HG02610 (cell line): ENCODE measurements at regions not wholly inside any gene's neighbourhood (a gene's known extent, or its start where the extent isn't known, plus 50 kb on each side); places are given as distances from the start of the nearest gene placed in this dataset.

Source experiments
- ATAC-seq: cut with Tn5 transposase; IDR thresholded peaks from one replicate; pipeline ENCODE4 v1.9.1; 2021; ENCODE audit warnings: mild to moderate bottlenecking, moderate library complexity; ENCODE audit not compliant: unreplicated experiment

DNA sequence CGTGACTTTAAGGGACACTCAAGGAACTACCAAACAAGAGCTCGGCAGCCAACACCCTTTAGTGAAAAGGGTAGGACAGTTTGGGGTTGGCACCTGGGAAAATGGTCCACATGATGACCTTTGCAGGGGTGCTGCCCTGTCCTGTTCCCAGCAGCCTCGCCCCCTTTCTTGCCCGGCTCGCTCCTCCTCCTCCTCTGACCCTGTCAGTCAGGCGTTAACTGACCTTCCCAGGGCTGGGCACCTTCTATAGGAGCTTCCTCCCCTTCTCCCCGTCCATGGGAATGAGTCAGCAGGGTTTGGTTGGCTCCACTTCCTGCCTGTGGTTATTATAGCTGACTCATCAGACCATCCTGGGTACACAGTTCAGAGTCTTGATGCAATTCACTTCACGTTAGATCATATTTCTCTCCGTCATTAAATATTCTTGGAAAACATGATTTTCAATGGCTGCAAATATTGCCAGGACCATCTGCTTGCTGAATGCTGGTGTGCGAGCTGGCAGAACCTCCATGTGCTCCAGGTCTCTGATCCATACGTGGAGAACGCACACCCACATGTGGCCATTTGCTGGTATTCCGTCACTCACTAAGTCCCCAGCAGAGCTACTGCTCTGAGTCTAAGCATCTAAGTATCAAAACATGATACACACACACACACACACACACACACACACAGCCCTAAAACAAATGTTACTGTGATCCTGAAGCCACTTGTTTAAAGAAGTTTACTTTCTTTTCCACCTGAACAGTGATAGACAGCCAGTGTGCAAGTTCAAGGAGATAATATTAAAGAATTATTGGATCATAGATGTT is 185.0 kb downstream of the ANAPC1 start:
- no peak for ATAC-seq

DNA sequence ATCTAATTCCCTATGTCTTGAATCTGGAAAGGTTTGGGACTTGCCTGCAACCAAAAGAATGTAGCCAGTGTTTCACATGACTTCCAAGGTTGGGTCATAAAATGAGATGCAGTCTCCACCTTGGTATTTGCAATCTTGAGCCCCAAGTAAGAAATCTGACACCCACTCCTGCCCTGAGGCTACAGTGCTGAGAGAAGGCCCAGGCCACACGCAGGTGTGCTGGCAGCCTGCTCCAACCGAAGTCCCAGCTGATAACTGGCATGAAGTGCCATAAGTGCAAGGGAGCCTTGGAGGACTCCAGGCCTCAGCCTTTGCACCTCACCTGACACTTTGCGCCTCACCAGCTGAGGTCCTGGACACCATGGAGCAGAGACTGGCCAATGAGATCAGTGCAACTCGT is 182.7 kb downstream of the ANAPC1 start:
- no peak for ATAC-seq

DNA sequence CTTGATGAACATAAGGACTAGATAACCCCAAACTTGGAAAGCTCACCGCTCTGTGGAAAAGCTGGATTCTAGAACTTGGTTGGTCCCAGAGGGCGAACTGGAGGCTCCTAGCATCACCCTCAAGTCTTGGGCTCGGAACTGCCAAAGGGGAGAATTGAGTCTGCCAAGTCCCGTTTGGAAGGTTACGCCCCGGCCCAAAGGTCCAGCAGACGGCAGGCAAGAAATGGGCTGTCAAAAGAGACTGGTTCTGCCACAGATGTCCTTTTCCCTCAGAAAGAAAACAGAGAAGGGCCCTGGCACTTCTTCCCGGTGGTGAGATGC is 182.2 kb downstream of the ANAPC1 start:
- no peak for ATAC-seq

DNA sequence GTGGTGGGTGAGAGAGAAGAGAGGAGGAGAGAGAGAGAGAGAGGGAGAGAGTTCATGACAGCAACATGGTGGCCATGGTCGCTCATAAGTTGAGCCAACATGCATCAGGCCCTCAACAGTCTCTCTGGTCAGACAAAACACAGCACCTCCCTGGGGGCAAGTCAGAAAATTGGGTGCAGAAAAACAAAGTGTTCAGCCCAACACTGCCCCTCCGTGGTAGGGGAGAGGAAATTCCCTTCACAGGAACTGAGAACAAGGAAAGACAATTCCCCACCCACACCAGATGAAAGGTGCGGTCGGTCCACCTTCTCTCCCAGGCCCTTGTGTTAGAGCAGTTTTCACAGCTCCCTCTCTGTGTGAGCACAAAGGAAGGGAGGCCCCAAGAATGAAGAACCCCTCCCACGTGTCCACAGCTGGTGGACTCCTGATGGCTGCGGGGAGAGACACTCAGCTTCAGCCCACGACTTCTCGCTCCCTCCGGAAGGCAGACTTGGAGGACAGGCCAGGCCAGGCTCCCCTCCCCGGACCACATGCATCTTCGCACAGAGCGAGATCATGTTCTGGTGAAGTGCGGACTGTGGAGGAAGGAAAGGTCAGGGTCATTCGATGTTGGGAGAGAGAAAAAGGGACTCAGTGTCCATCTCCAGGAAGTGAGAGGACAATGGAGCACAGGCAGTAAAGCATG is 181.7 kb downstream of the ANAPC1 start:
- ATAC-seq = no peak

DNA sequence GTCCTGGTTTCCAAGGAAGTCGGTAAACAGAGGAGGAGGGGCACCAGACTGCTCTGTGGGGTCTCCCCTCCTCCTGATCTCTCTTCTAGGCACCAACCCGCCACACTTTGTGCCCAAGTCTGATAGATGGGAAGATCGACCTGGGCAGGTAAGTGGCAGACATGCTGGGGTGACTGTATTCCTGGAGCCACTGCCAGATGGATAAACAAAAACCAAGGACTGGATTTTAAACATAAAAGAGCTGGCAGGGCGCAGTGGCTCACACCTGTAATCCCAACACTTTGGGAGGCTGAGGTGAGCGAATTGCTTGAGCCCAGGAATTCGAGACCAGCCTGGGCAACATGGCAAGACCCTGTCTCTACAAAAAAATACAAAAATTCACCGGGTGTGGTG is 181.2 kb downstream of the ANAPC1 start:
- ATAC-seq = no peak

DNA sequence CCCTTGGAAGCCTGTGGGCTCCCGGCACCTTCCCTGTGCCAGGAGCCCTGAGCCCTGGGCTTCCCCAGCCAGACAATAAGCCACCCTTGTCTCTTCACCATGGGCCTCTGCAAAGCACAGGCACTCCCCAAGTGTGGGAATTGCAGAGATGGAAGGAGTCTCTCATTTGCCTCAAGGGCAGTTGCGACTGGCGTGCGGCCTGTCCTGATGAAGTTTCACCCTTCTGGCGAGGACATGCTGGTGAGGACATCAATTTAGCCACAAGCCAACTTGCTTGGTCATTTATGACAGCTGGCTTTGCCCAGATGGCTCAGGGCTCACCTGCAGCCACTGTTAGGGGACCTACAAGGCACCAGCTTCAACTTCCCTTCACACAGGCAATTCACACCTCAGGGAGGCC is 180.2 kb downstream of the ANAPC1 start:
- no peak for ATAC-seq

DNA sequence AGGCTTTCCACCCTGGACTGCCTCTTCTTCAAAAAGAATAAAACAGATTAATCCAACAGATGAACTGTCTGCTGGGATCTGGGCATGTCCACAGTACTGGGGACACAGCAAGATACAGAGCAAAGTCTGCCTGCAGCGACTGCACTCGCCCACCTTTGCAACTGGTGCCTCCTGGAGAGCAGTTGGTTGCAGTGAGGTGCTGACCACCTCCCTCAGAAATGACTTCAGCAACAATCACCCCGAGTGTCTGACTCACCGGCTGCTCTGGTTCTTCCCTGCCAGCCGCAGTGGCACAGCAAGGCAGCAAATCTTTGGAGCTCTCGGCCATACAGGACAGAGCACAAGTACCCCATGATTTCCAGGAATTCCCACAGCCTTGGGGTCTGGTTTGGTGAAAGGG is 179.7 kb downstream of the ANAPC1 start:
- ATAC-seq = no peak

DNA sequence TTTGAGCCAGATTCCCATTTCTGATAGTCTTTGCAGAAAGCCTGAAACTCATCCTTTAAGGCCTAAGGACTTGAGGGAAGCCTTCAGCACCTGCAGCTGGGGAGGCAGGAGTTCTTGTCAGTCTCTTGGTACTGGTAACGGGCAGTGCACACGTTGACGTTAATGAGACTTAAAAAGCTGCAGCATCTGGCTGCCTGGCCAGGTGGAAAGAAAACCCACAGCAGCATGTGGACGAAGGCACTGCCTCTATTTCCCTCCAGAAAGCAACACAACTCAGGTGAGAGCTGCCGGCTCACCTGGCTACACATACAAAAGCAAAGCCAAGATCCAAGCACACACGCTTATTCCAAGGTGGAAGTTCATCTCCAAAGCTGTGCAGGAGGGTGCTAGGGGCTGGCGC is 178.8 kb downstream of the ANAPC1 start:
- no peak for ATAC-seq

DNA sequence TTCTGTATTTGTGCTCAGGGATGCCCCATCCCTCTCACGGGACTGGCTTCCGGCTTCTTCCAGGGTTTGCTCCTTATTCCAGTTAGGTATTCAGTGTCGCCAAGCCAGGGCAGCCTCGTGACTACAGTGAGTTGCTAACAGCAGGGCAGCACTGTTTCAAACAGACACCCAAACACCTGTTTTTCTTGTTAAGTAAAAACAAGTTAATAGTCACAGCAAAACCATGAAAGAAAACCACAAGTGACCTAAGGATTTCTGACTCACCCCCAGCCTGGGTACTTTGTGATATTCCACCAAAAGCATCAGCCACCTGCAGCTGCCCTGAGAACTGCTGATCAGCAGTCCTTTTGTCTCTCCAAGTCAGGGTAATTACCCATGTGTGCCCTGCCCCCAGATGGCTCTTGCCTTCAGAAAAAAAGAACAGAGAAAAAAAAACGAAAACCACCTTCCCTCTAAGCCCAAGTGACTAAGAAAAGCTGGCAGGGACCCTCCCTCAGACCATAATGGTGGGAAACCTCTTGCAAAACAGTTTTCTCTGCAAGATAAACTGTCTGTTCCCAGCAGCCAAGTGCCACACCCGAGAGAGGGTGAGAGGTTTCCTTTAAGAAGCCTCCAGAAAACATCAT is 178.2 kb downstream of the ANAPC1 start:
- peak; percentile 89 for ATAC-seq

DNA sequence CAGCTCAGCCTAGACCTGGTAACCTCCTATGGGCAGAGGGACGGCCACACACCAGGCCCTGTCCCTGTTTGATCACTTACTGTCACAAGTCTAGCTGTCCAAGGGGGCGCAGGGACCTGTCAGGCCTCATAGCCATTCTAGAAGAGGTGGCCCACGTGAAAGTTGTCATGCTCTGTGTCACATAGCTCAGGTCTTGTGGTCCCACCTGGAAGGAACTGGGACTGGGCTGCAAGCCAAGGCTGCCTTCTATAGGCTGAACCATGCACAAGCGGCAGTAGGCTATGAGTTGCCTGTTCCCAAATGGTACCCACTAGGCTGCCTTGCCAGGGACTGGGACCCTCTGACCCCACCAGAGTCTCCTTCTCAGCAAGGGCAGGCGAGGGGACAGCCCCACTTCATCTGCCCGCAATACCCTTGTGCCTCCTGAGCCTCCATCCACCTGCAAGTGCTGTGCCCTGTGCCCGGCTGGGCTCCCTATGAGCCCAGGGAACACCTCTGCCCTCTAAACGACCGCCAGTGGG is 177.5 kb downstream of the ANAPC1 start:
- ATAC-seq = no peak

DNA sequence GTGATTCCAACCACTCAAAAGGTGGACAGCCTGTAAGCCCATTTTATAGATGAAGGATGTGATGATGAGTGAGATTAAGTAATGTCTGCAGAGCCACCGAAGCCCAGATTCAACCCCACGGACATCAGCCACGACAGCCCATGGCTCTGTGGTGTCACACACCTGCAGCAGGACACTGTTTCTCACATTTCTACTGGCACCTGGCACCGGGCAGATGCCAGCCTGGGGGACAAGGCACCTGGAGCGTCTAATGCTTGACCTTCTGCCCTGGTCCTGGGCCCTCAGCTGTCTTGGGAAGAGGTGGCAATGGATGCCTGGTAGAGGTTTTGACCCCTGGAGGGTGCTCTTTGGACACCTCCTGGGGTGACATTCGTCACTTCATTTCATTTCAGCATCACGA is 176.3 kb downstream of the ANAPC1 start:
- no peak for ATAC-seq

DNA sequence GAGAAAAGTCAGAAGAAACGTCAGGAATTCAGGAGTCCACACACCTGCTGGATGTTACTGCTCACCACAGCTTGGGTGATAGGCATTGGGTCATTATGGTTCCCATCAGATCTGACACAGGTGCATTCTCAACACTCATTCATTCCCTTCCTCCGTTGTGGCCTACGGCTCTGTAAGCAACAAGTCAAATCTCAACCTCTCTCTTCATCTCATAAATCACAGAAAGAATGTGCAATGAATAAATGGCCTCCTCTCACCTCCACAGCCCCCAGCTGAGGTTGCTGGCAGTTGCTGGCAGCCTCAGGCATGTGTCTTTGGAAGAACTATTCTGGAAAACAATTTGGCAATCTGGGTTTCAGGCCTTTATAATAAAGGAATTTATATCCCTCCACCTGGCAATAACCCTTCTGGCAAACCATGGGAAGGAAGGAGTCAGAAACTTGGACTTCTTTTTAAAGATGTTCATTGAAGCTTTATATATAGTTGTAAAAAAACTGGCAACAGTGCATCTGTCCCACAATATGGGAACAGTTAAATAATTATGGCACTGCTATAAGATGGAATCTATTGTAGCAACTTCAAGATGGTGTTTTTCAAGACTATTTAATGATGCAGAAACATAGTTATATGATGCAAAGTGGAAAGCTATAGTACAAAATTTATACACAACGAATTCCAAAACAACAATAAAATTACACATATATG is 175.4 kb downstream of the ANAPC1 start:
- ATAC-seq = no peak

DNA sequence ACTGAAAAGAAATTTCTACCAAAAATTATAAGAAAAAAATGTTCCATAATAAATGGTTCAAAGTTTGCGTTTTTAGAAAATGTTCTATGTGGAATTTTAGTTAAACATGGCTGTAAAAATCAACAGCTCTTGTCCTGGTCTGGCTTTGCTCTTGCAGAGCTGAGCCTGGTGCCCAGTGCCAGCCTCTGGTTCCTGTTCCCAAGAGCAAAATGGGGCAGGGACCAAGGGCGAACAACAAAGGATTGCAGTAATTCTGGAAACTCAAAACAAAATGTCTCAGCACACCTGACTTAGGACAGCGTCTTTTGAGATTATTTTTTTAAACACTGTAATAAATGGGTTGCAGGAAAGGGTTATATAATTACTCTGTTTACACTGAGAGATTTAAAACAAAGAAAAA is 174.7 kb downstream of the ANAPC1 start:
- ATAC-seq = no peak

DNA sequence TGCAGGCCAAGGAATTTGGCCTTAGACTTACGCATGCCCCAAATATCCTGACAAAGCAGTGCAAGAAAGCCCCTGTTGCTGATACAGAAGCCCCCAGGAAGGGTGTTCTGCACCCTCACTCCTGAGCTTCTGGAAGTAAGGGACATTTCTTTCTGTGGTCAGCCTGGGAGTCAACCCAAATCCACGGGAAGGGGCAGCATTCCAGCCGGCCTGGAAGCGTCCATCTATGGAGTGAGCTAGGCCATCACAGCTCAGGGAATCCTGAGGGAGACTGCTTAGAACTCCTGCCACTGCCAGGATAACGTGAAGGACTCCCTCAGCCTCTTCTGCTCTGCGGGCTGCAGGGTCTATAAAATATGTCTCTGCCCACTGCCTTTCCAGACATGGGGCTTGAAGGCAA is 173.9 kb downstream of the ANAPC1 start:
- no peak for ATAC-seq

DNA sequence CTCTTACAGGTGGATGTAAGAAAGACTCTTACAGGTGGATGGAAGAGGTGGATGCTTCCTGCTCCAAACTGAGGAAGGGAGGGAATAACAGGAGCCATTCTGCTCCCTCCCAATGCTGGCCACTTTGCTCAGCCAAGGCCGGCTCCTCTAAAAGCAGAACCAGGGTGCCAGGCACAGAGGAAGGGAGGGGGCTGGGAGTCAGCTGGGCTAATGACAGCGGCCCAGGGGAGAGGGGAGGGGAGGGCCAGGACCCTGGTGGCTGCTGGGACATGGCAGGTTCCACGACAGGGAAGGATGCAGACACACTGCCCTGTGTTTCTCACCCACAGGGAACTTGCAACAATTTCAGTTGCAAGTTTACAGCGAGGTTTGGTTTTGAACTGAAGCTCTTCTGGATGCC is 173.4 kb downstream of the ANAPC1 start:
- ATAC-seq = no peak

DNA sequence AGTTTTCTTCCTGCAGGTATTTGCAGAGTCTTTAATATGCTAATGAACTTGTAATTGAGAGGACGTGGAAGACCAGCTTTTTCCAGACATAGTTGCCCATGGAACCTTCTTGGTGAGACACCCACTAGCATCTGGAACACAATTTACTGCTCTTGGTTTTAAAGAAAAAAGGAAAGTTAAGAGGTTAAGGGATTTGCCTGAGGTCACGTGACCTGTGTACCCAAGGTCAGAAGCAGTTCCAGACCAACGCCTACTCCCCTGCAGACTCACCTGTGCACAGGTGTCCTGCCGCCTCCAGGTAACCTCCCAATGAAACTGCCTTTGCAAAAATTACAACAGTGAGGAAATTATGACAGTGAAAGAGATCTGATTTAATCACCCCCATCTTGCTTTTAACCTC is 172.7 kb downstream of the ANAPC1 start:
- no peak for ATAC-seq

DNA sequence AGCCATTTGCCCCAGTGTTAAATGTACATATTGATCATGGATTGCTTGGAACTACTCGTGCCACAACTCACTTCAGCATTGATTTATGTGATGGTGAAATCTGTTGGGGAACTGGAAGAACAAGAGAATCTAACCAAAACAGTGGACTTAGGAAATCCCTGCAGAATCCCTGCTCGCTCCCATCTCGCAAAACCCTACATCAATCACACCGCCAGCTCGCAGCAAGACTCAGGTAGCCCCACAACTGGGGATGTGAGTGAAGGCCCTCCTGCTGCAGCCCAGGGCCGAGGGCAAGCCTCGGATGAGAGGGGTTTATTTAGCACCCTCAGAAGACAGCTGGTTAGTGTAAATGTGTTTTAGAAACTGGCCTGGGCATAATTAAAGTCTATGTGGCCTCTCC is 171.6 kb downstream of the ANAPC1 start:
- no peak for ATAC-seq

DNA sequence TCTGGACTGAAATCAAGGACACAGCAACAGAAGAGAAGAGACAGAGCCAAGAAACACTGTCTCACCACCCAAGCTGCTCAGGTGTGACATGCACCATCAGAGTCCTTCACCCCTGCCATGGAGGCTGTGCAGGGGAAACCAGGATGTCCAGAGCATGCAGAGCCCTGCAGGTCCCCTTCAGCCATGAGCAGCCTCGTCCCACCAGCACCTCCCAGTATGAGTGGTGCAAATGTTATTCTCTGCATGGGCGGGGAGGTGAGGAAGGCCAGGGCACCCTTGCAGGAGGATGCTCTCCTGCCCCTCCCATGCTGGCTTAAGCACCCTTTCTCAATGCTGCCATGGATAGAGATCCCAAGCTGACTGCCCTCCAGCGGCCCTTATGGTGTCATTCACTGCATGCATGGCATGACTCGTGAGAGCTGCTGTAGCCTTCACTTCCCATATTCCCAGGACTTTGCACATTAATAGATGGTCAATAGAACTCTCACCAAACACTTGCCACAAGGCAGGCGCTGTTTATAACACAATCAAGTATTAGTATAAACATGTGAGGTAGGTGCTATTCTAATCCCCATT is 171.0 kb downstream of the ANAPC1 start:
- ATAC-seq = no peak

DNA sequence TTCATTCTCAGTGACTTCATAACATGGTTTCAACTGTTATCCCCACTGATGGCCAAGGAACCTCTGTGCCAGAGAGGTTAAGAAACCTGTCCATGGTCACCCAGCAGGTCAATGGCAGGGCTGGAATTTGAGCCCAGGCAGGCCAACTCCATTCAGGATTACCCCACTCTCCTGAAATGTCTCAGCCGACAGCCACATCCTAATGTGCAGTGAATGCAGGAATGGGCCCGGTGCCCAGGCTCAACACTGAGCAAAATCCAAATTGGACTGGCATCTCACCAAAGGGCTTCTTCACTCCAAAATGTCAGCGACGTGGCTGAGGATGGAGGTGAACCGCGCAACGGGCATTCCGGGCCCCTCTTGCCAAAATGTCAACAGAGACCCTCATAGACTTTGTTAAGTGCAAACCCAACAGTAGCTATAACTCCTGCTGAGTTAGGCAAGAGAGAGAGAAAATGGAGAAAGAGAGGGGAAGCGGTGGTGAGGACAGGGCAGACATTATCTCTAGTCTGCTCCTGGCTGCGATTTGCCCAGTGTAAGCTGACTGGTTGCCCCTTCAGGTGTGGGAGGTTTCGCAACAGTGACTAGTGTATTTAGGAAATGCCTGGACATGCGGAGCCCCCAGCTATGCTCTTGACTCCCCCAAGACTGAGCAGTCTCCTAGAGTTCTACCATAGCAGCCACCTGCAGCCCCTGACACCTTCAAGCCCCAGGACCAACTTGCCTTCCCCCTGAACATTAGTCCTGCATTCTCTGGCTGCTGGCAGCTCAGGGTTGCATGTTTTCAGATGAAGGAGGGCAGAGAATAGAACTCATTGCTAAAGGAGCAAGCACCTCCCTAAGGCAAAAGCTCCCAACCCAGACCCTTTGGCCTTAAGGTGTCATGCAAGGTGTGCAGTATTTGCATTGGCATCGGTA is 167.7 kb downstream of the ANAPC1 start:
- no peak for ATAC-seq
